GM20000 (cell line): ENCODE measurements at regions not wholly inside any gene's neighbourhood (a gene's known extent, or its start where the extent isn't known, plus 50 kb on each side); places are given as distances from the start of the nearest gene placed in this dataset.

Experiments used
- DNase-seq: peaks from one replicate; pipeline ENCODE4 v3.0.0; 2012; ENCODE audit warnings: low spot score
- TF ChIP-seq, protein P1 (sequence below): IDR thresholded peaks from 2 replicates; pipeline ENCODE4 v1.5.1; 2012; ENCODE audit warnings: mild to moderate bottlenecking, control low read depth; ENCODE audit errors: extremely low read depth, missing control alignments

DNA sequence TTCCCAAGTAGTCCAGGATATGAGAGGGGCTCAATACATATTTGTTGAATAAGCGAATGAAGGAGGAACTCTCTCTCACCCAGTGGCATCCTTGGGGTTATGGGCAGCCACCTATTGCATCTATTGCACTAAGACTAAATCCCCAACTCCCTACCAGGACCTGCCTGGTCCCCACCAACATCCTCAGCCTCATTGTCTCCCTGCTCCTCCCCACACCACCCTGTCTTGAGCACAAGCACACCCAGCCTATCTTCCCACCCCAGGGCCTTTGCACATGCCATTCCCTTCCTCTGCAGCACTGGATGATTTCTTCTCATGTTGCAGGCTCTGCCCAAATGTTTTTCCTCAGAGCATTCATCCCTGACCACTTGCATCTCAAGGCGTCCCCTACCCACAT is 133.8 kb downstream of the BARX1 start:
- no peak for DNase-seq
- TF ChIP-seq, protein P1, sequence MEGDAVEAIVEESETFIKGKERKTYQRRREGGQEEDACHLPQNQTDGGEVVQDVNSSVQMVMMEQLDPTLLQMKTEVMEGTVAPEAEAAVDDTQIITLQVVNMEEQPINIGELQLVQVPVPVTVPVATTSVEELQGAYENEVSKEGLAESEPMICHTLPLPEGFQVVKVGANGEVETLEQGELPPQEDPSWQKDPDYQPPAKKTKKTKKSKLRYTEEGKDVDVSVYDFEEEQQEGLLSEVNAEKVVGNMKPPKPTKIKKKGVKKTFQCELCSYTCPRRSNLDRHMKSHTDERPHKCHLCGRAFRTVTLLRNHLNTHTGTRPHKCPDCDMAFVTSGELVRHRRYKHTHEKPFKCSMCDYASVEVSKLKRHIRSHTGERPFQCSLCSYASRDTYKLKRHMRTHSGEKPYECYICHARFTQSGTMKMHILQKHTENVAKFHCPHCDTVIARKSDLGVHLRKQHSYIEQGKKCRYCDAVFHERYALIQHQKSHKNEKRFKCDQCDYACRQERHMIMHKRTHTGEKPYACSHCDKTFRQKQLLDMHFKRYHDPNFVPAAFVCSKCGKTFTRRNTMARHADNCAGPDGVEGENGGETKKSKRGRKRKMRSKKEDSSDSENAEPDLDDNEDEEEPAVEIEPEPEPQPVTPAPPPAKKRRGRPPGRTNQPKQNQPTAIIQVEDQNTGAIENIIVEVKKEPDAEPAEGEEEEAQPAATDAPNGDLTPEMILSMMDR: no peak

DNA sequence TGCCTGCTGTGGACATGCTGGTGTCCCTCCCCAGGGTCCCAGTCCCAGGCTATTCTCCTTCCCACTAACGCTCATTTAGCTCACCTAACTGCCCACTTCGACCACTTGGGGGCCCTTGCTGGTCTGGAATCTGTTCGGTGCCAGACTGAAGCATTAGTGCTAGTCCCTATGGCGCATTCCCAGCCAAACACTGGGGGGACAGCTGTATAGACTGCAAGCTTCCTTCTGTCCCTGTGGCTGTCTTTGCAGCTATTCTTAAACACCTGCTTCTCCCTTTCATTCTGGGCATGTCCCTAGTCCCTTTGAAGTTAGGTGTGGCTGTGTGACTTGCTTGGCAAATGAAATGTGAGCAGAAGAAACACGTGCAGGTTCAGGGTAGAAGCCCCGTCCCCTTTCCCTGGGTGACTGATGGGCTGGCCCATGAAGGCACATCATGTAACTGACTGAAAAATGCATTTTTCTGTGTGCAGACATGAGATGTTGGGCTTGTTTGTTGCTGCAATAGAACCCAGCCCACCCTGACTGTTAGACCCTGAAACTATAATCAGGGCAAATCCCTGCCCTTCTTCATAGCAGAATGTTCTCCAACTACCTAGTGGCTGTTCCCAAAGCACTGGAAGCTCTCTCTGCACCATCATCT is 134.4 kb downstream of the BARX1 start:
- DNase-seq: peak; percentile 22
- TF ChIP-seq, protein P1: no peak

DNA sequence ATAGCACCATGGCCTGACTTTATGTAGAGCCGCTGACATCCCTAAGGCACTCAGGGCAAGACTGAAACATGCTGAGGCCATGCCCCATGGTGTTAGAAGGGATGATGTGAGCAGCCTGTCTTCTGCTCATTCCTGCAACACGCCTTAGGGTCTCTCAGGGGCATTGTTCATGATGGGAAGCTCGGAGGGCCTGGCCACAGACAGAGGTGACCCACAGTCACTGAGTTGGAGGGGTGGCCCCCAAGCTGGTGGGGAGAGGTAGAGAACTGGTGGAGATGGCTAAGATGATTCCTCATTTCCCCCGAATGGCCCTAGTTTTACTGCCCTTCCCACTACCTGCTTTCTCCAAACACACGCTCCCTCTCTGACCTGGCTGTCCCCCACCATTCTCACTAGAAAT is 135.2 kb downstream of the BARX1 start:
- no peak for DNase-seq
- TF ChIP-seq, protein P1: no peak

DNA sequence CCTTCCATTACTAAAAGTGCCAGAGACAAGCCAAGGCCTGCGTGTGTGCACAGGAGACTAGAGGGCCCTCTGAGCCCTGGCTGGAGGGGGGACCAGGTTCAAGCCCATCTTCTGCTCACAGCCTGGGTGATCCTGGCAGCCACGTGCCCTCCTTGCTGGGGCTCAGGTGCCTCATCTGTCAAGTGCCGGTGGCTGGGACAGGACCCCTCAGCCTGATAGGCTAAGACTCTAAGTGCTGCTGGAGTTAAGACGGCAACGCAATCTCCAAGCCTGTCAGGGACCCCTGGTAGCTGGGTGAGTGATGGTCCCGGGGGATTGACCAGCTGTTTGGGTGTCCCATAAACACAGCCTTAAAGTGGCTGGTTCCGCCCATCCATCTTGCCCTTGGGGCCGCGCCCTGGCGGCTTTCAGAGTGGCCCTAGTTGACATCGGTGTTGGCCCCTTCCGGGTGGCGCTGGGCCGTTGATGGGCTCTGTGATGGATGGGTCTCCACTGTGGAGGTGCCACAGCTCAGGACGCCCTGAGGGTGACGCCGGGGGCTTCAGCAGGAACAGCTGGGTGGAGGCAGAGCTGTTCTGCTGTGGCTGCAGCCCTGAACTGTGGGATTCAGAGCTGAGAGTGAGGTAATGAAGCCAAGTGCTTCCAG is 136.2 kb downstream of the BARX1 start:
- TF ChIP-seq, protein P1: no peak
- DNase-seq: no peak

DNA sequence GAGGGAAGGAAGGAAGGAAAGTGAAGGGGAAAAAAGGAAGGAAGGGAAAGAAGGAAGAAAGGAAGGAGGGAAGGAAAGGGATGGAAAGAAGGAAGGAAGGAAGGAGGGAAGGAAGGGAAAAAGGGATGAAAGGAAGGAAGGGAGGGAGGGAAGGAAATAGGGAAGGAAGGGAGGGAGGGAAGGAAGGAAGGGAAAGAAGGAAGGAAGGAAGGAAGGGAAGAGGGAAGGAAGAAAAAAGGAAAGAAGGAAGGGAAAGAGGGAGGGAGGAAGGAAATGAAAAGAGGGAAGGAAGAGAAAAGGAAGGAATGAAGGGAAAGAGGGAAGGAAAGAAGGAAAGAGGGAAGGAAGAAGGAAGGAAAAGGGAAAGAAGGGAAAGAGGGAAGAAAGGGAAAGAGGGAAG is 136.9 kb downstream of the BARX1 start:
- TF ChIP-seq, protein P1: no peak
- no peak for DNase-seq

DNA sequence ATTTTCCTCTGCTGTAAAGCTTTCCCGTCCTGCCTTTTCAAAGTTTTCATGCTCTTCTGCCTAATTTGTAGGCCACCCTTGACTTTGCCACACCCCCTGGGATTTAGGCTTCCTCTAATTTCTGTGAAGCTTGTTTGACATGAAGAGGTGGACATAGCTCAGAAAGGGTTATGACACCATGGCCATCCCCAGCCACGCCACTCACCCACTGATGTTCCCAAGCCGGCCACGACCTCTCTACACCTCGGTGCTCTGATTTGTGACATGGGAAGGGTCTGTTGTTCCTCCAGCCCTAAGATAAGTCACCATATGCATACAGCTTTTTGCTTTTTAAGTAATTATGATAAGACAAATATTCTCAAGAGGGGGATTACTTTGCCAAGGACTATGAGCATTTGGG is 139.5 kb downstream of the BARX1 start:
- TF ChIP-seq, protein P1: no peak
- DNase-seq: no peak

DNA sequence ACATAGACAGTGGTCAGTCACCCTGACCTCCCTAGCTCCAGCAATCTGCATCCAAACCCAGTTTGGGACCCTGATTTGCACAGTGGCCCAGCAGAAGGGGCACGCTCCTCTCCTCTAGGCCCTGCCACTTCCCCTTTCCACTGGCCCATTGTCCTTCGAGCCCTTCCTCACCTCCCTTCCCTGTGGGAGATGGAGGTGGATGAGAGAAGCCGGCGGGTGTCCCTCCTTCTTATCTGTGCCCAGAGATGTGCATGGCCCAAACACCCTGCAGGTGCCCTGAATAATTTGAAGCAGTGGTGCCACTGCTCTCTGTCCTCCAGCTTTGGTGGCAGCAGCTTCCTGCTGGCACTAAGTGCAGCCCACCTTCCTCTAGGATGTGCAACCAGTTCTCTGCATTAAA is 140.0 kb downstream of the BARX1 start:
- TF ChIP-seq, protein P1: no peak

More for the DNA sequence above, 140.0 kb downstream of the BARX1 start:
- peak; percentile 5 for DNase-seq
